ENCODE measurements at regions not wholly inside any gene's neighbourhood (a gene's known extent, or its start where the extent isn't known, plus 50 kb on each side); places are given as distances from the start of the nearest gene placed in this dataset.

GRCh38 chr12:98064501-98064900, 450.9 kb upstream of the TMPO start:
- no peak for TF ChIP-seq EZH2phosphoT487 (IDR thresholded peaks at IDR 0.05; ENCODE audit: borderline replicate concordance, low read length)
- TF ChIP-seq, protein P1, sequence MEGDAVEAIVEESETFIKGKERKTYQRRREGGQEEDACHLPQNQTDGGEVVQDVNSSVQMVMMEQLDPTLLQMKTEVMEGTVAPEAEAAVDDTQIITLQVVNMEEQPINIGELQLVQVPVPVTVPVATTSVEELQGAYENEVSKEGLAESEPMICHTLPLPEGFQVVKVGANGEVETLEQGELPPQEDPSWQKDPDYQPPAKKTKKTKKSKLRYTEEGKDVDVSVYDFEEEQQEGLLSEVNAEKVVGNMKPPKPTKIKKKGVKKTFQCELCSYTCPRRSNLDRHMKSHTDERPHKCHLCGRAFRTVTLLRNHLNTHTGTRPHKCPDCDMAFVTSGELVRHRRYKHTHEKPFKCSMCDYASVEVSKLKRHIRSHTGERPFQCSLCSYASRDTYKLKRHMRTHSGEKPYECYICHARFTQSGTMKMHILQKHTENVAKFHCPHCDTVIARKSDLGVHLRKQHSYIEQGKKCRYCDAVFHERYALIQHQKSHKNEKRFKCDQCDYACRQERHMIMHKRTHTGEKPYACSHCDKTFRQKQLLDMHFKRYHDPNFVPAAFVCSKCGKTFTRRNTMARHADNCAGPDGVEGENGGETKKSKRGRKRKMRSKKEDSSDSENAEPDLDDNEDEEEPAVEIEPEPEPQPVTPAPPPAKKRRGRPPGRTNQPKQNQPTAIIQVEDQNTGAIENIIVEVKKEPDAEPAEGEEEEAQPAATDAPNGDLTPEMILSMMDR (IDR thresholded peaks at IDR 0.05; ENCODE audit: low read depth, low read length, poor library complexity, severe bottlenecking): no peak

Data from DOHH2 (cell line).